ENCODE measurements at regions not wholly inside any gene's neighbourhood (a gene's known extent, or its start where the extent isn't known, plus 50 kb on each side); places are given as distances from the start of the nearest gene placed in this dataset.

- WGBS, 2 donors: 67 to 83% methylated on average over 4 of the region's 4 CpGs
- H3K36me3 ChIP-seq: no peaks in the 10 kb centered on the region
- TF ChIP-seq POLR2AphosphoS5 (IDR thresholded peaks at IDR 0.05): no peak
- TF ChIP-seq CTCF (IDR thresholded peaks at IDR 0.05): no peak
- no peak for TF ChIP-seq EP300 (IDR thresholded peaks at IDR 0.05)
- no peak for TF ChIP-seq POLR2A (IDR thresholded peaks at IDR 0.05)
Observed at GRCh38 chr18:39496986-39497385, 1931.4 kb upstream of the CELF4 start.

GRCh38 chr18:39494211-39494896 is 1928.8 kb upstream of the CELF4 start:
- 76 to 81% methylated on average over 3 of the region's 3 CpGs for WGBS, 2 donors
- no peak for DNase-seq
- no peaks in the 10 kb centered on the region for H3K4me1 ChIP-seq
- no peaks in the 10 kb centered on the region for H3K9me3 ChIP-seq
- H3K36me3 ChIP-seq: no peaks in the 10 kb centered on the region
- H3K27ac ChIP-seq: no peak overlapping the region
- no peak for TF ChIP-seq CTCF (IDR thresholded peaks at IDR 0.05)
- no peak for TF ChIP-seq POLR2AphosphoS5 (IDR thresholded peaks at IDR 0.05)
- no peak for TF ChIP-seq EP300 (IDR thresholded peaks at IDR 0.05)
- TF ChIP-seq POLR2A (IDR thresholded peaks at IDR 0.05): no peak
- H3K4me3 ChIP-seq: no peak overlapping the region
- ATAC-seq (ENCODE audit: low FRiP score in 2 of 2): no peak
- no peaks in the 10 kb centered on the region for H3K27me3 ChIP-seq

More at GRCh38 chr18:39496986-39497385, 1931.4 kb upstream of the CELF4 start:
- ATAC-seq (ENCODE audit: low FRiP score in 2 of 2) (no peak), DNase-seq (no peak)
- Histone ChIP-seq H3K9me3 (no peaks in the 10 kb centered on the region), H3K27me3 (no peaks in the 10 kb centered on the region), H3K4me1 (no peaks in the 10 kb centered on the region), H3K27ac (no peak overlapping the region), H3K4me3 (no peak overlapping the region)

GRCh38 chr18:39491408-39491807 is 1925.8 kb upstream of the CELF4 start:
- DNase-seq (no peak), ATAC-seq (ENCODE audit: low FRiP score in 2 of 2) (no peak)
- Histone ChIP-seq H3K4me3 (no peak overlapping the region), H3K4me1 (no peaks in the 10 kb centered on the region), H3K36me3 (no peaks in the 10 kb centered on the region), H3K9me3 (no peaks in the 10 kb centered on the region), H3K27me3 (no peaks in the 10 kb centered on the region), H3K27ac (no peak overlapping the region)
- TF ChIP-seq CTCF (IDR thresholded peaks at IDR 0.05): no peak
- TF ChIP-seq EP300 (IDR thresholded peaks at IDR 0.05): no peak
- no peak for TF ChIP-seq POLR2A (IDR thresholded peaks at IDR 0.05)
- 80 to 90% methylated on average over 2 of the region's 2 CpGs for WGBS, 2 donors

- Histone ChIP-seq H3K27me3 (no peaks in the 10 kb centered on the region), H3K36me3 (no peaks in the 10 kb centered on the region), H3K4me1 (no peaks in the 10 kb centered on the region), H3K27ac (no peak overlapping the region), H3K9me3 (no peaks in the 10 kb centered on the region), H3K4me3 (no peak overlapping the region)
- ATAC-seq (ENCODE audit: low FRiP score in 2 of 2) (no peak), DNase-seq (no peak)
- WGBS, 2 donors: 26 to 47% methylated on average over 1 of the region's 1 CpG
- TF ChIP-seq POLR2A (IDR thresholded peaks at IDR 0.05) (no peak), CTCF (IDR thresholded peaks at IDR 0.05) (no peak), POLR2AphosphoS5 (IDR thresholded peaks at IDR 0.05) (no peak), EP300 (IDR thresholded peaks at IDR 0.05) (no peak)
Observed at GRCh38 chr18:39489431-39489830, 1923.8 kb upstream of the CELF4 start.

- Histone ChIP-seq H3K27me3 (no peaks in the 10 kb centered on the region), H3K4me1 (no peaks in the 10 kb centered on the region), H3K9me3 (no peaks in the 10 kb centered on the region), H3K4me3 (no peak overlapping the region), H3K36me3 (no peaks in the 10 kb centered on the region), H3K27ac (no peak overlapping the region)
- ATAC-seq (ENCODE audit: low FRiP score in 2 of 2) (no peak), DNase-seq (no peak)
- WGBS, 2 donors: 46 to 83% methylated on average over 3 of the region's 3 CpGs
- TF ChIP-seq CTCF (IDR thresholded peaks at IDR 0.05): no peak
- no peak for TF ChIP-seq POLR2A (IDR thresholded peaks at IDR 0.05)
- TF ChIP-seq EP300 (IDR thresholded peaks at IDR 0.05): no peak
- no peak for TF ChIP-seq POLR2AphosphoS5 (IDR thresholded peaks at IDR 0.05)
Observed at GRCh38 chr18:39487932-39488331, 1922.3 kb upstream of the CELF4 start.
